K562 (cell line): ENCODE measurements at regions not wholly inside any gene's neighbourhood (a gene's known extent, or its start where the extent isn't known, plus 50 kb on each side); places are given as distances from the start of the nearest gene placed in this dataset.

Experiments
- ATAC-seq: fragments of 200-7000 bp; cut with Tn5 transposase; 3 replicates; pipeline ENCODE4 v1.9.1; 2020; ENCODE audit warnings: moderate library complexity
- BruUV-seq: library from RNA; stranded (reverse); fragments of 400-500 nt; replicated peaks from 2 replicates; lab custom pipeline; 2021; lab: Mats Ljungman, UMichigan
- CTCF ChIA-PET: fragments of 300-600 bp; formaldehyde crosslinking; extraction: SDS; loops from one replicate; lab custom pipeline; 2021; ENCODE audit warnings: low intra/inter-chr PET ratio; lab: Yijun Ruan, JAX
- POLR2A ChIA-PET: fragments of 300-600, 350-650 bp; sonication (Branson Sonifier 250); formaldehyde crosslinking; extraction: SDS; loops from one replicate; lab custom pipeline; 2021; ENCODE audit warnings: antibody characterized with exemption, inconsistent platforms; lab: Yijun Ruan, JAX
- DNase-seq, 4 experiments: peaks; one replicate each; pipeline versions ENCODE4 v3.0.0 to v3.0.0-alpha.2; 2011 to 2018; ENCODE audit warnings: low spot score in 3 of 4, mixed read lengths in 3 of 4; ENCODE audit errors: extremely low read depth in 1 of 4
- FAIRE-seq: peaks from 2 replicates; lab custom pipeline; 2011; peaks lifted over from hg19 to GRCh38; lab: Jason Lieb, UNC
- H2AFZ ChIP-seq: 2 replicates; pipeline ENCODE4 v1.6.0; 2011; ENCODE audit warnings: low read depth, low read length, control low read depth, inconsistent platforms
- H3K27ac ChIP-seq: fragments of 200-600 bp; 3 replicates; pipeline ENCODE4 v1.8.0; 2011; ENCODE audit warnings: low read depth, mild to moderate bottlenecking, control low read depth, inconsistent platforms, low read length, moderate library complexity, mixed read lengths; ENCODE audit errors: extremely low read depth
- H3K27me3 ChIP-seq, 2 experiments: fragments of 300-600 bp in 1 of 2; 2 replicates in 1 of 2; 3 replicates in 1 of 2; pipeline versions ENCODE4 v1.6.0 to v1.8.0; 2011; ENCODE audit warnings: inconsistent platforms in 2 of 2, low read length in 2 of 2, mild to moderate bottlenecking in 1 of 2, mixed read lengths in 1 of 2, moderate library complexity in 1 of 2; ENCODE audit not compliant: control insufficient read depth in 2 of 2, insufficient read depth in 2 of 2
- H3K36me3 ChIP-seq: fragments of 300-600 bp; 3 replicates; pipeline ENCODE4 v1.8.0; 2011; ENCODE audit warnings: mild to moderate bottlenecking, low read length, inconsistent platforms; ENCODE audit not compliant: control insufficient read depth, insufficient read depth
- H3K4me1 ChIP-seq, 2 experiments: fragments of 200-600 bp in 1 of 2; replicated peaks in 1 of 2; 2 replicates in 1 of 2; 3 replicates in 1 of 2; pipeline versions ENCODE4 v1.5.1 to v1.8.0; 2011; ENCODE audit warnings: inconsistent platforms in 2 of 2, low read length in 2 of 2, mild to moderate bottlenecking in 1 of 2, mixed read lengths in 1 of 2, moderate library complexity in 1 of 2; ENCODE audit not compliant: control insufficient read depth in 2 of 2, insufficient read depth in 2 of 2
- H3K4me2 ChIP-seq: 2 replicates; pipeline ENCODE4 v1.6.1; 2011; ENCODE audit warnings: low read length, control low read depth, inconsistent platforms, mixed read lengths; ENCODE audit not compliant: insufficient read depth
- H3K4me3 ChIP-seq: fragments of 200-600 bp; sonication (generic), shearing (Covaris generic); 2 replicates; pipeline ENCODE4 v1.5.1; 2016; ENCODE audit warnings: control low read depth, inconsistent platforms
- H3K79me2 ChIP-seq: fragments of 200-600 bp; 3 replicates; pipeline ENCODE4 v1.8.0; 2011; ENCODE audit warnings: low read length, inconsistent platforms; ENCODE audit not compliant: control insufficient read depth, insufficient read depth
- H3K9ac ChIP-seq, 2 experiments: 2 replicates each; pipeline versions ENCODE4 v1.6.0 to v1.6.1; 2011; ENCODE audit warnings: low read depth in 2 of 2, low read length in 2 of 2, control low read depth in 1 of 2, inconsistent platforms in 1 of 2, mild to moderate bottlenecking in 1 of 2, mixed read lengths in 1 of 2; ENCODE audit not compliant: insufficient read depth in 1 of 2
- H3K9me1 ChIP-seq: one replicate; pipeline ENCODE4 v1.6.0; 2011; ENCODE audit warnings: inconsistent platforms, mild to moderate bottlenecking, low read length, moderate library complexity; ENCODE audit not compliant: control insufficient read depth, insufficient read depth
- H3K9me3 ChIP-seq: replicated peaks from 2 replicates; pipeline ENCODE4 v1.5.1; 2011; ENCODE audit warnings: low read depth, low read length, inconsistent platforms; ENCODE audit not compliant: control insufficient read depth, insufficient read depth
- H4K20me1 ChIP-seq: replicated peaks from 2 replicates; pipeline ENCODE4 v1.6.1; 2011; ENCODE audit warnings: low read length, inconsistent platforms, mixed read lengths; ENCODE audit not compliant: control insufficient read depth, insufficient read depth
- DACH1 ChIP-seq: fragments of 450-650 bp; IDR thresholded peaks from 2 replicates; pipeline ENCODE4 v1.6.1; 2018; ENCODE audit not compliant: partially characterized antibody
- FOS ChIP-seq: IDR thresholded peaks from 3 replicates; pipeline ENCODE4 v1.6.1; 2011; ENCODE audit not compliant: insufficient read length; ENCODE audit errors: extremely low read depth
- FOXJ2 ChIP-seq: fragments of 200-800 bp; sonication (Bioruptor generic); IDR thresholded peaks from 2 replicates; pipeline ENCODE4 v1.6.1; 2016; ENCODE audit warnings: missing genetic modification characterization, missing compliant biosample characterization
- HNRNPH1 ChIP-seq: fragments of 200-400 bp; formaldehyde crosslinking; optimal IDR thresholded peaks from 2 replicates; pipeline ENCODE3; 2017; ENCODE audit warnings: low read depth, mild to moderate bottlenecking, low read length, moderate library complexity
- HNRNPK ChIP-seq: fragments of 200-400 bp; formaldehyde crosslinking; IDR thresholded peaks from one replicate; pipeline ENCODE4 v1.6.1; 2018; ENCODE audit warnings: mild to moderate bottlenecking, low read depth, low read length; ENCODE audit not compliant: poor library complexity, severe bottlenecking
- KDM5B ChIP-seq: fragments of 200-600 bp; sonication (generic); IDR thresholded peaks from 2 replicates; pipeline ENCODE4 v1.6.1; 2012; ENCODE audit warnings: low read depth, mild to moderate bottlenecking, moderate library complexity, low read length, control low read depth, inconsistent platforms; ENCODE audit not compliant: insufficient replicate concordance
- PHTF2 ChIP-seq: fragments of 250-450 bp; sonication (Bioruptor Pico); IDR thresholded peaks from 2 replicates; pipeline ENCODE4 v1.5.0; 2021; ENCODE audit warnings: mild to moderate bottlenecking
- SMARCC2 ChIP-seq: fragments of 450-650 bp; IDR thresholded peaks from 2 replicates; pipeline ENCODE4 v1.6.1; 2017; ENCODE audit warnings: antibody characterized with exemption, moderate library complexity, mild to moderate bottlenecking, low read depth
- YY1 ChIP-seq, 3 experiments: IDR thresholded peaks; 2 replicates each; pipeline ENCODE4 v1.6.1; 2011; ENCODE audit warnings: low read length in 2 of 3, mild to moderate bottlenecking in 2 of 3, moderate library complexity in 2 of 3, borderline replicate concordance in 1 of 3, control low read depth in 1 of 3, low read depth in 1 of 3; ENCODE audit not compliant: insufficient read depth in 3 of 3, insufficient replicate concordance in 2 of 3, control insufficient read depth in 1 of 3, insufficient read length in 1 of 3; ENCODE audit errors: extremely low read depth in 1 of 3
- ZC3H4 ChIP-seq: sonication (generic); formaldehyde crosslinking; IDR thresholded peaks from 2 replicates; pipeline ENCODE4 v1.9.0; 2021; ENCODE audit warnings: missing genetic modification reagents, borderline replicate concordance
- WGBS: fragments of 100-300 bp; shearing (Covaris generic); methylation state at CpG from one replicate; pipeline ENCODE4 v1.1.6; 2016; ENCODE audit warnings: low coverage, mixed read lengths; ENCODE audit not compliant: insufficient coverage; ENCODE audit errors: missing lambda C conversion rate; 5-methylcytosine and 5-hydroxymethylcytosine counted together
- in situ Hi-C: fragments of 300-500 bp; cut with MboI; formaldehyde crosslinking; loops from 4 replicates; pipeline ENCODE4 v1.15.0; 2018; ENCODE audit warnings: inconsistent platforms, mixed read lengths
- intact Hi-C: fragments of 100-400 bp; cut with micrococcal nuclease; formaldehyde crosslinking; loops from 2 replicates; pipeline ENCODE4 v1.14.2; 2022
- TF ChIP-seq, protein P1 (sequence below): IDR thresholded peaks from 2 replicates; pipeline ENCODE4 v1.6.1; 2011; ENCODE audit warnings: borderline replicate concordance, low read depth, mild to moderate bottlenecking, moderate library complexity, low read length; ENCODE audit not compliant: insufficient read depth, poor library complexity, severe bottlenecking
- TF ChIP-seq, protein P2 (sequence below): sonication (generic); formaldehyde crosslinking; IDR thresholded peaks from 2 replicates; pipeline ENCODE4 v1.8.1; 2022; ENCODE audit warnings: missing genetic modification reagents
- TF ChIP-seq, protein P3 (sequence below), 2 experiments: IDR thresholded peaks; 2 replicates each; pipeline ENCODE4 v1.6.1; 2011; ENCODE audit warnings: borderline replicate concordance in 1 of 2, control low read depth in 1 of 2, low read depth in 1 of 2, low read length in 1 of 2, mild to moderate bottlenecking in 1 of 2, mixed read lengths in 1 of 2, moderate library complexity in 1 of 2; ENCODE audit not compliant: insufficient read depth in 1 of 2, insufficient read length in 1 of 2, poor library complexity in 1 of 2, severe bottlenecking in 1 of 2; ENCODE audit errors: extremely low read depth in 1 of 2
- TF ChIP-seq, protein P4 (sequence below): fragments of 450-650 bp; formaldehyde crosslinking; IDR thresholded peaks from 2 replicates; pipeline ENCODE4 v1.4.0; 2020; ENCODE audit warnings: mild to moderate bottlenecking, moderate library complexity

DNA sequence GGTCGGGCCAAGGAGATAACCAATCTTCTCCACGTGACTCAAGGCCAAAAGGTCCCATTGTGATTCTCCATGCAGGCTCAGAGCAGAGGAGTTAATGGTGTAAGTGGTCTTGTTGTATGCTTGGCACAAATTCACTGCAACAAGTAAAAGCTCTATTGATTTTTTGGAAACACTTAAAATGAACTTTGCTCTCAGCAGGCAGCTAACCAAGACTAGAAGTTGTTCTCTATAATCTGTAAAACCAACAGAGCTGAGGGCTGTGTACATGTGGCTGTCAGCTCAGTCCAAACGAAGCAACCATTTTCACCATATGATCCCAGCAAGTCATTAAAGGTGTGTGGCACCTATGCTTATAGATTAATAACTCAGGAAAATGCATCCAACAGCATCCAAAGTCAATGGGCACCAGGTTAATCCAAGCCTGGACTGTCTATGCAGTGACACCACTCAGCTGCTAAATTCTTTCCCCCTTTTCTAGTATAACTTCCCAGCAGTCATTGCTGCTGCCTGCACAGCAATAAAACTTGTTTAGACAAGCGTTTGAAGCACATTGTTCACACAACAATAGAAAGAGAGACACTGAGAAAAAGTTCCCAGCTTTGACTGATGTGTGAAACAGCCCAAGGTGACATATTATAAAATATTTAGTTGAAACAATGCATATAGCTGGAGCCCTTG is 603.8 kb upstream of the ADAMTS9 start:
- no TSS peak for BruUV-seq
- no peaks in the 10 kb centered on the region for H3K79me2 ChIP-seq
- CTCF ChIA-PET, result no interaction called here
- intact Hi-C loops, result no loop called here
- H3K4me2 ChIP-seq, result no peak overlapping the region
- FAIRE-seq, result no peak
- H3K9ac ChIP-seq, result no peak overlapping the region
- no peaks in the 10 kb centered on the region for H3K9me3 ChIP-seq
- H4K20me1 ChIP-seq, result no peaks in the 10 kb centered on the region
- 0% methylated on average over 4 of the region's 4 CpGs for WGBS
- POLR2A ChIA-PET, result interaction anchor here (0.8 to 1.3 kb wide), 2 partner anchors 13 to 15 kb away, joined by 3 read pairs; no protein-coding TSS in a partner anchor
- H3K4me3 ChIP-seq, result no peak overlapping the region
- no peaks in the 10 kb centered on the region for H3K4me1 ChIP-seq
- H3K27ac ChIP-seq, result no peak overlapping the region
- no peaks in the 10 kb centered on the region for H3K36me3 ChIP-seq
- ATAC-seq, result no peak
- no peaks in the 10 kb centered on the region; a peak in 1 of 5 replicates for H3K27me3 ChIP-seq
- H2AFZ ChIP-seq, result no peak overlapping the region
- in situ Hi-C loops, result no loop called here
- no peak for DNase-seq
- H3K9me1 ChIP-seq, result no peaks in the 10 kb centered on the region
- TF ChIP-seq FOXJ2 (tag) (no peak), ZC3H4 (CRISPR knock-in tag) (no peak), FOS (no peak), SMARCC2 (no peak), DACH1 (no peak), KDM5B (no peak), HNRNPK (no peak), PHTF2 (CRISPR knock-in tag) (no peak), YY1 (IDR thresholded peaks at IDR 0.05; ENCODE audit: borderline replicate concordance in 1 of 3, control insufficient read depth in 1 of 3, extremely low read depth in 1 of 3, insufficient read depth in 3 of 3, insufficient read length in 1 of 3, insufficient replicate concordance in 2 of 3, low read depth in 1 of 3, low read length in 2 of 3) (no peak), HNRNPH1 (no peak)
- TF ChIP-seq, protein P1, sequence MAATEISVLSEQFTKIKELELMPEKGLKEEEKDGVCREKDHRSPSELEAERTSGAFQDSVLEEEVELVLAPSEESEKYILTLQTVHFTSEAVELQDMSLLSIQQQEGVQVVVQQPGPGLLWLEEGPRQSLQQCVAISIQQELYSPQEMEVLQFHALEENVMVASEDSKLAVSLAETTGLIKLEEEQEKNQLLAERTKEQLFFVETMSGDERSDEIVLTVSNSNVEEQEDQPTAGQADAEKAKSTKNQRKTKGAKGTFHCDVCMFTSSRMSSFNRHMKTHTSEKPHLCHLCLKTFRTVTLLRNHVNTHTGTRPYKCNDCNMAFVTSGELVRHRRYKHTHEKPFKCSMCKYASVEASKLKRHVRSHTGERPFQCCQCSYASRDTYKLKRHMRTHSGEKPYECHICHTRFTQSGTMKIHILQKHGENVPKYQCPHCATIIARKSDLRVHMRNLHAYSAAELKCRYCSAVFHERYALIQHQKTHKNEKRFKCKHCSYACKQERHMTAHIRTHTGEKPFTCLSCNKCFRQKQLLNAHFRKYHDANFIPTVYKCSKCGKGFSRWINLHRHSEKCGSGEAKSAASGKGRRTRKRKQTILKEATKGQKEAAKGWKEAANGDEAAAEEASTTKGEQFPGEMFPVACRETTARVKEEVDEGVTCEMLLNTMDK, result no peak
- TF ChIP-seq, protein P2, sequence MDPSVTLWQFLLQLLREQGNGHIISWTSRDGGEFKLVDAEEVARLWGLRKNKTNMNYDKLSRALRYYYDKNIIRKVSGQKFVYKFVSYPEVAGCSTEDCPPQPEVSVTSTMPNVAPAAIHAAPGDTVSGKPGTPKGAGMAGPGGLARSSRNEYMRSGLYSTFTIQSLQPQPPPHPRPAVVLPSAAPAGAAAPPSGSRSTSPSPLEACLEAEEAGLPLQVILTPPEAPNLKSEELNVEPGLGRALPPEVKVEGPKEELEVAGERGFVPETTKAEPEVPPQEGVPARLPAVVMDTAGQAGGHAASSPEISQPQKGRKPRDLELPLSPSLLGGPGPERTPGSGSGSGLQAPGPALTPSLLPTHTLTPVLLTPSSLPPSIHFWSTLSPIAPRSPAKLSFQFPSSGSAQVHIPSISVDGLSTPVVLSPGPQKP (CRISPR knock-in tag), result no peak
- TF ChIP-seq, protein P3, sequence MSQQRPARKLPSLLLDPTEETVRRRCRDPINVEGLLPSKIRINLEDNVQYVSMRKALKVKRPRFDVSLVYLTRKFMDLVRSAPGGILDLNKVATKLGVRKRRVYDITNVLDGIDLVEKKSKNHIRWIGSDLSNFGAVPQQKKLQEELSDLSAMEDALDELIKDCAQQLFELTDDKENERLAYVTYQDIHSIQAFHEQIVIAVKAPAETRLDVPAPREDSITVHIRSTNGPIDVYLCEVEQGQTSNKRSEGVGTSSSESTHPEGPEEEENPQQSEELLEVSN (IDR thresholded peaks at IDR 0.05; ENCODE audit: borderline replicate concordance in 1 of 2, extremely low read depth in 1 of 2, insufficient read depth in 1 of 2, insufficient read length in 1 of 2, low read depth in 1 of 2, low read length in 1 of 2, poor library complexity in 1 of 2, severe bottlenecking in 1 of 2), result no peak
- TF ChIP-seq, protein P4, sequence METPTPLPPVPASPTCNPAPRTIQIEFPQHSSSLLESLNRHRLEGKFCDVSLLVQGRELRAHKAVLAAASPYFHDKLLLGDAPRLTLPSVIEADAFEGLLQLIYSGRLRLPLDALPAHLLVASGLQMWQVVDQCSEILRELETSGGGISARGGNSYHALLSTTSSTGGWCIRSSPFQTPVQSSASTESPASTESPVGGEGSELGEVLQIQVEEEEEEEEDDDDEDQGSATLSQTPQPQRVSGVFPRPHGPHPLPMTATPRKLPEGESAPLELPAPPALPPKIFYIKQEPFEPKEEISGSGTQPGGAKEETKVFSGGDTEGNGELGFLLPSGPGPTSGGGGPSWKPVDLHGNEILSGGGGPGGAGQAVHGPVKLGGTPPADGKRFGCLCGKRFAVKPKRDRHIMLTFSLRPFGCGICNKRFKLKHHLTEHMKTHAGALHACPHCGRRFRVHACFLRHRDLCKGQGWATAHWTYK (CRISPR knock-in tag), result no peak
